SK-N-SH (cell line): ENCODE measurements at regions not wholly inside any gene's neighbourhood (a gene's known extent, or its start where the extent isn't known, plus 50 kb on each side); places are given as distances from the start of the nearest gene placed in this dataset.
"Not testable (repeated sequence)": the region's sequence is repeated elsewhere in the genome, so short reads cannot be mapped to it uniquely, and the experiment has no call there.

Experiments used
- CTCF ChIA-PET: fragments of 300-600, 350-600 bp; formaldehyde crosslinking; extraction: SDS; loops from one replicate; lab custom pipeline; 2021; lab: Yijun Ruan, JAX
- POLR2A ChIA-PET: fragments of 350-600 bp; sonication (Branson Sonifier 250); formaldehyde crosslinking; extraction: SDS; loops from one replicate; lab custom pipeline; 2020; ENCODE audit warnings: antibody characterized with exemption, inconsistent platforms; lab: Yijun Ruan, JAX
- DNase-seq: peaks from one replicate; pipeline ENCODE4 v3.0.0; 2012
- H2AFZ ChIP-seq: fragments of 200-600 bp; sonication (generic); 2 replicates; pipeline ENCODE4 v1.8.1; 2016; ENCODE audit warnings: antibody characterized with exemption, mild to moderate bottlenecking, low read depth
- H3F3A ChIP-seq: fragments of 200-600 bp; sonication (generic); replicated peaks from 2 replicates; pipeline ENCODE3; 2016; ENCODE audit warnings: antibody characterized with exemption, mild to moderate bottlenecking; ENCODE audit not compliant: insufficient read depth
- H3K27ac ChIP-seq, 2 experiments: fragments of 200-500 bp in 1 of 2; fragments of 200-600 bp in 1 of 2; sonication (Bioruptor generic) in 1 of 2; sonication (generic), shearing (Covaris generic) in 1 of 2; 2 replicates each; pipeline versions ENCODE4 v1.5.1 to v1.6.1; 2014 to 2016; ENCODE audit warnings: low read depth in 2 of 2, inconsistent platforms in 1 of 2, low read length in 1 of 2, mild to moderate bottlenecking in 1 of 2, mixed read lengths in 1 of 2
- H3K27me3 ChIP-seq: fragments of 200-600 bp; sonication (generic), shearing (Covaris generic); 2 replicates; pipeline ENCODE4 v1.6.1; 2016; ENCODE audit warnings: mixed run types; ENCODE audit not compliant: insufficient read depth
- H3K36me3 ChIP-seq, 2 experiments: fragments of 200-500 bp in 1 of 2; fragments of 200-600 bp in 1 of 2; sonication (Bioruptor generic) in 1 of 2; sonication (generic) in 1 of 2; replicated peaks in 1 of 2; 2 replicates each; pipeline versions ENCODE3 to v1.5.1; 2014 to 2016; ENCODE audit warnings: low read length in 1 of 2, mild to moderate bottlenecking in 1 of 2; ENCODE audit not compliant: insufficient read depth in 2 of 2, control insufficient read depth in 1 of 2
- H3K4me1 ChIP-seq, 2 experiments: fragments of 200-500 bp in 1 of 2; fragments of 200-600 bp in 1 of 2; sonication (Bioruptor generic) in 1 of 2; sonication (generic), shearing (Covaris generic) in 1 of 2; 2 replicates each; pipeline versions ENCODE4 v1.5.1 to v1.6.1; 2014 to 2016; ENCODE audit warnings: low read depth in 1 of 2, low read length in 1 of 2, mixed run types in 1 of 2; ENCODE audit not compliant: insufficient read depth in 2 of 2, control insufficient read depth in 1 of 2
- H3K4me2 ChIP-seq: fragments of 200-600 bp; sonication (generic), shearing (Covaris generic); 2 replicates; pipeline ENCODE4 v1.6.1; 2017; ENCODE audit warnings: mixed run types
- H3K4me3 ChIP-seq, 2 experiments: fragments of 200-500 bp in 1 of 2; fragments of 200-600 bp in 1 of 2; sonication (Bioruptor generic) in 1 of 2; sonication (generic), shearing (Covaris generic) in 1 of 2; 2 replicates each; pipeline versions ENCODE4 v1.5.1 to v1.8.1; 2014 to 2016; ENCODE audit warnings: low read depth in 2 of 2, inconsistent platforms in 1 of 2, low read length in 1 of 2, mild to moderate bottlenecking in 1 of 2, mixed read lengths in 1 of 2, moderate library complexity in 1 of 2
- H3K79me2 ChIP-seq: fragments of 200-600 bp; sonication (generic); 2 replicates; pipeline ENCODE4 v1.8.1; 2017; ENCODE audit warnings: mild to moderate bottlenecking; ENCODE audit not compliant: insufficient read depth
- H3K9ac ChIP-seq: fragments of 200-600 bp; sonication (generic); 2 replicates; pipeline ENCODE4 v1.6.1; 2017; ENCODE audit warnings: mixed run types
- H3K9me2 ChIP-seq: fragments of 200-600 bp; sonication (generic); 2 replicates; pipeline ENCODE4 v1.6.1; 2017; ENCODE audit warnings: mixed run types
- H3K9me3 ChIP-seq: fragments of 200-600 bp; sonication (generic); 2 replicates; pipeline ENCODE4 v1.6.1; 2017; ENCODE audit warnings: mixed run types, mild to moderate bottlenecking, moderate library complexity
- H4K20me1 ChIP-seq: fragments of 200-600 bp; sonication (generic); 2 replicates; pipeline ENCODE4 v1.6.1; 2017; ENCODE audit warnings: mild to moderate bottlenecking, mixed run types; ENCODE audit not compliant: insufficient read depth
- CHD2 ChIP-seq: fragments of 150-350 bp; IDR thresholded peaks from 2 replicates; pipeline ENCODE4 v1.6.1; 2018; ENCODE audit warnings: low read length; ENCODE audit not compliant: partially characterized antibody
- EP300 ChIP-seq, 2 experiments: IDR thresholded peaks; 2 replicates each; pipeline versions ENCODE4 v1.4.0 to v1.6.1; 2012; ENCODE audit warnings: borderline replicate concordance in 1 of 2, low read depth in 1 of 2, low read length in 1 of 2
- FOSL2 ChIP-seq: IDR thresholded peaks from 2 replicates; pipeline ENCODE4 v1.4.0; 2012; ENCODE audit warnings: low read depth, mild to moderate bottlenecking, moderate library complexity, borderline replicate concordance
- FOXJ3 ChIP-seq: sonication (generic); formaldehyde crosslinking; IDR thresholded peaks from 2 replicates; pipeline ENCODE4 v1.5.1; 2020; ENCODE audit warnings: mild to moderate bottlenecking, missing genetic modification reagents
- FOXM1 ChIP-seq: IDR thresholded peaks from 2 replicates; pipeline ENCODE4 v1.4.0; 2012; ENCODE audit warnings: low read depth, mild to moderate bottlenecking
- GATA2 ChIP-seq: sonication (generic); formaldehyde crosslinking; IDR thresholded peaks from 2 replicates; pipeline ENCODE4 v1.5.0; 2020; ENCODE audit warnings: mild to moderate bottlenecking, missing genetic modification reagents
- IRF3 ChIP-seq: fragments of 150-350 bp; IDR thresholded peaks from 2 replicates; pipeline ENCODE4 v1.6.1; 2016; ENCODE audit warnings: mild to moderate bottlenecking, low read depth, low read length
- JUND ChIP-seq: IDR thresholded peaks from 2 replicates; pipeline ENCODE4 v1.4.0; 2012
- MEF2A ChIP-seq: IDR thresholded peaks from 2 replicates; pipeline ENCODE4 v1.4.0; 2012; ENCODE audit warnings: low read depth, borderline replicate concordance
- MXI1 ChIP-seq: IDR thresholded peaks from 2 replicates; pipeline ENCODE4 v1.6.1; 2012; ENCODE audit warnings: mild to moderate bottlenecking, low read depth, low read length, improper control_type of control experiment
- NFIC ChIP-seq: IDR thresholded peaks from 2 replicates; pipeline ENCODE4 v1.4.0; 2012; ENCODE audit warnings: borderline replicate concordance
- SIN3A ChIP-seq: IDR thresholded peaks from 2 replicates; pipeline ENCODE4 v1.6.1; 2012; ENCODE audit warnings: low read depth, mild to moderate bottlenecking, low read length, moderate library complexity, borderline replicate concordance
- SMC3 ChIP-seq: IDR thresholded peaks from 2 replicates; pipeline ENCODE4 v1.6.1; 2012; ENCODE audit warnings: low read depth, low read length, improper control_type of control experiment
- TAF1 ChIP-seq: IDR thresholded peaks from 2 replicates; pipeline ENCODE4 v1.6.1; 2012; ENCODE audit warnings: low read depth, mild to moderate bottlenecking, low read length, moderate library complexity, borderline replicate concordance
- TCF12 ChIP-seq: IDR thresholded peaks from 2 replicates; pipeline ENCODE4 v1.4.0; 2012
- USF1 ChIP-seq: IDR thresholded peaks from 2 replicates; pipeline ENCODE4 v1.4.0; 2012; ENCODE audit warnings: low read depth, borderline replicate concordance
- USF2 ChIP-seq: fragments of 150-350 bp; IDR thresholded peaks from 2 replicates; pipeline ENCODE4 v1.6.1; 2017; ENCODE audit warnings: antibody characterized with exemption, low read length, low read depth, borderline replicate concordance
- YY1 ChIP-seq: IDR thresholded peaks from 2 replicates; pipeline ENCODE4 v1.4.0; 2012; ENCODE audit warnings: low read depth, mild to moderate bottlenecking
- ZBTB33 ChIP-seq: IDR thresholded peaks from 2 replicates; pipeline ENCODE4 v1.4.0; 2012; ENCODE audit warnings: low read depth, borderline replicate concordance
- WGBS: methylation state at CpG from one replicate; pipeline ENCODE4 v1.1.6; 2017; ENCODE audit warnings: low lambda C conversion rate; 5-methylcytosine and 5-hydroxymethylcytosine counted together

- no peaks in the 10 kb centered on the region for H4K20me1 ChIP-seq
- no peak overlapping the region for H3K4me3 ChIP-seq
- no peak overlapping the region for H2AFZ ChIP-seq
- H3K9ac ChIP-seq = no peak overlapping the region
- no peaks in the 10 kb centered on the region for H3K9me2 ChIP-seq
- no peaks in the 10 kb centered on the region for H3F3A ChIP-seq
- 45% methylated on average over 1 of the region's 1 CpG for WGBS
- no peak overlapping the region for H3K27ac ChIP-seq
- no peaks in the 10 kb centered on the region for H3K79me2 ChIP-seq
- no peaks in the 10 kb centered on the region for H3K4me1 ChIP-seq
- no peaks in the 10 kb centered on the region for H3K36me3 ChIP-seq
- TF ChIP-seq FOSL2 (no peak), MXI1 (no peak), EP300 (IDR thresholded peaks at IDR 0.05; ENCODE audit: borderline replicate concordance in 1 of 2, low read depth in 1 of 2, low read length in 1 of 2) (no peak), USF1 (no peak), TAF1 (no peak), MEF2A (no peak), JUND (no peak), CHD2 (no peak), NFIC (no peak), YY1 (no peak), FOXJ3 (no peak), GATA2 (CRISPR knock-in tag) (no peak), SIN3A (no peak), SMC3 (no peak), TCF12 (no peak), FOXM1 (no peak), USF2 (no peak), ZBTB33 (no peak), IRF3 (no peak)
- ChIA-PET POLR2A (no interaction called here), CTCF (no interaction called here)
- DNase-seq = no peak
- no peaks in the 10 kb centered on the region for H3K27me3 ChIP-seq
- no peak overlapping the region for H3K4me2 ChIP-seq
- H3K9me3 ChIP-seq = no peaks in the 10 kb centered on the region
Measured at GRCh38 chr4:72689923-72690322, 120.9 kb upstream of the ADAMTS3 start.

- H3K9ac ChIP-seq, H3K27ac ChIP-seq, H3K9me3 ChIP-seq, DNase-seq, H3K79me2 ChIP-seq, H4K20me1 ChIP-seq, H3K36me3 ChIP-seq, H3K4me3 ChIP-seq, H3K4me2 ChIP-seq, POLR2A ChIA-PET, H3K4me1 ChIP-seq, H3K9me2 ChIP-seq, H3K27me3 ChIP-seq, H2AFZ ChIP-seq, CTCF ChIA-PET, H3F3A ChIP-seq: not testable (repeated sequence)
- WGBS = 19% methylated on average over 2 of the region's 2 CpGs
Measured at GRCh38 chr4:72686390-72686789, 117.4 kb upstream of the ADAMTS3 start.
